HTR-8/SVneo (cell line): ENCODE measurements at regions not wholly inside any gene's neighbourhood (a gene's known extent, or its start where the extent isn't known, plus 50 kb on each side); places are given as distances from the start of the nearest gene placed in this dataset.

Source experiments
- DNase-seq: peaks from one replicate; pipeline ENCODE4 v3.0.0; 2011; ENCODE audit warnings: low spot score, mixed read lengths; ENCODE audit not compliant: insufficient read length
- FAIRE-seq: peaks from 2 replicates; lab custom pipeline; 2011; peaks lifted over from hg19 to GRCh38; lab: Jason Lieb, UNC

- DNase-seq (no peak), FAIRE-seq (no peak)
Measured at GRCh38 chr2:34030273-34030672, 431.2 kb upstream of the FAM98A start.

GRCh38 chr2:34029073-34029472, 430.0 kb upstream of the FAM98A start:
- DNase-seq (no peak), FAIRE-seq (no peak)

- DNase-seq = no peak
- FAIRE-seq = no peak
Measured at GRCh38 chr2:34025196-34025595, 426.1 kb upstream of the FAM98A start.

- FAIRE-seq (peak; percentile 36), DNase-seq (peak; percentile 48)
Measured at GRCh38 chr2:34012715-34013302, 413.7 kb upstream of the FAM98A start.

- FAIRE-seq = no peak
- no peak for DNase-seq
Measured at GRCh38 chr2:34011684-34012083, 412.6 kb upstream of the FAM98A start.

- FAIRE-seq = no peak
Measured at GRCh38 chr2:34005901-34006300, 406.8 kb upstream of the FAM98A start.

GRCh38 chr2:34004936-34005335, 405.8 kb upstream of the FAM98A start:
- DNase-seq (no peak), FAIRE-seq (no peak)

More at GRCh38 chr2:34005901-34006300, 406.8 kb upstream of the FAM98A start:
- DNase-seq = no peak

GRCh38 chr2:34003795-34004194, 404.7 kb upstream of the FAM98A start:
- FAIRE-seq (no peak), DNase-seq (no peak)

GRCh38 chr2:34001557-34001956, 402.5 kb upstream of the FAM98A start:
- no peak for DNase-seq
- no peak for FAIRE-seq

- FAIRE-seq (no peak), DNase-seq (no peak)
Measured at GRCh38 chr2:33984131-33984530, 385.0 kb upstream of the FAM98A start.

GRCh38 chr2:33978471-33978870, 379.4 kb upstream of the FAM98A start:
- DNase-seq (no peak), FAIRE-seq (no peak)

GRCh38 chr2:33975498-33975897, 376.4 kb upstream of the FAM98A start:
- FAIRE-seq = no peak

GRCh38 chr2:33967103-33967502, 368.0 kb upstream of the FAM98A start:
- FAIRE-seq = no peak
- no peak for DNase-seq

More at GRCh38 chr2:33975498-33975897, 376.4 kb upstream of the FAM98A start:
- no peak for DNase-seq

- DNase-seq (no peak), FAIRE-seq (no peak)
Measured at GRCh38 chr2:33958591-33958990, 359.5 kb upstream of the FAM98A start.

- FAIRE-seq = no peak
- DNase-seq = no peak
Measured at GRCh38 chr2:33949371-33949770, 350.3 kb upstream of the FAM98A start.

- FAIRE-seq = no peak
- DNase-seq = no peak
Measured at GRCh38 chr2:33946193-33946592, 347.1 kb upstream of the FAM98A start.

GRCh38 chr2:33933203-33933602, 334.1 kb upstream of the FAM98A start:
- FAIRE-seq (no peak), DNase-seq (no peak)

- no peak for DNase-seq
- FAIRE-seq = no peak
Measured at GRCh38 chr2:33931164-33931563, 332.1 kb upstream of the FAM98A start.

GRCh38 chr2:33929467-33929866, 330.4 kb upstream of the FAM98A start:
- FAIRE-seq (no peak), DNase-seq (no peak)

GRCh38 chr2:33927756-33928155, 328.7 kb upstream of the FAM98A start:
- FAIRE-seq (no peak), DNase-seq (no peak)

- no peak for FAIRE-seq
Measured at GRCh38 chr2:33925311-33925710, 326.2 kb upstream of the FAM98A start.

GRCh38 chr2:33924586-33925169, 325.6 kb upstream of the FAM98A start:
- FAIRE-seq = no peak
- DNase-seq = no peak

More at GRCh38 chr2:33925311-33925710, 326.2 kb upstream of the FAM98A start:
- no peak for DNase-seq
